ENCODE measurements at regions not wholly inside any gene's neighbourhood (a gene's known extent, or its start where the extent isn't known, plus 50 kb on each side); places are given as distances from the start of the nearest gene placed in this dataset.

GRCh38 chr6:56843476-56844349 is 111.2 kb upstream of the BEND6 start:
- TF ChIP-seq CTCF (IDR thresholded peaks at IDR 0.05; ENCODE audit: poor library complexity) (peak; percentile 66), EZH2phosphoT487 (IDR thresholded peaks at IDR 0.05; ENCODE audit: low read depth, severe bottlenecking, unreplicated experiment) (no peak), EZH2 (IDR thresholded peaks at IDR 0.05; ENCODE audit: borderline replicate concordance) (no peak)
- Histone ChIP-seq H3K4me2 (peak overlapping the region; percentile 98), H3K27me3 (no peaks in the 10 kb centered on the region), H3K9me3 (ENCODE audit: low read depth) (no peaks in the 10 kb centered on the region), H3K27ac (peak overlapping the region; percentile 93), H3K36me3 (replicated peaks; ENCODE audit: insufficient read depth, low read depth) (no peaks in the 10 kb centered on the region), H4K20me1 (ENCODE audit: insufficient read depth, poor library complexity, severe bottlenecking) (no peaks in the 10 kb centered on the region), H3K4me3 (peak overlapping the region; percentile 81), H3K4me1 (ENCODE audit: insufficient read depth) (peaks cover 5% of the 10 kb centered on the region), H3K79me2 (peaks cover 54% of the 10 kb centered on the region), H3K9me2 (replicated peaks; ENCODE audit: insufficient read depth) (no peaks in the 10 kb centered on the region), H2AFZ (peak overlapping the region; percentile 79)
- DNase-seq (ENCODE audit: low spot score): peak; percentile 94
- under 1% methylated on average over 33 of the region's 87 CpGs for WGBS (ENCODE audit: low lambda C conversion rate, missing lambda C conversion rate)

- H3K79me2 ChIP-seq: peaks cover 54% of the 10 kb centered on the region
- peaks cover 5% of the 10 kb centered on the region for H3K4me1 ChIP-seq (ENCODE audit: insufficient read depth)
- DNase-seq (ENCODE audit: low spot score): peak; percentile 63
- H3K27me3 ChIP-seq: no peaks in the 10 kb centered on the region
- H4K20me1 ChIP-seq (ENCODE audit: insufficient read depth, poor library complexity, severe bottlenecking): no peaks in the 10 kb centered on the region
- no peaks in the 10 kb centered on the region for H3K9me3 ChIP-seq (ENCODE audit: low read depth)
- TF ChIP-seq EZH2 (IDR thresholded peaks at IDR 0.05; ENCODE audit: borderline replicate concordance): no peak
- TF ChIP-seq CTCF (IDR thresholded peaks at IDR 0.05; ENCODE audit: poor library complexity): no peak
- TF ChIP-seq EZH2phosphoT487 (IDR thresholded peaks at IDR 0.05; ENCODE audit: low read depth, severe bottlenecking, unreplicated experiment): no peak
- no peaks in the 10 kb centered on the region for H3K9me2 ChIP-seq (replicated peaks; ENCODE audit: insufficient read depth)
- peak overlapping the region; percentile 98 for H3K4me2 ChIP-seq
- peak overlapping the region; percentile 81 for H3K4me3 ChIP-seq
- WGBS (ENCODE audit: low lambda C conversion rate, missing lambda C conversion rate): 2% methylated on average over 47 of the region's 47 CpGs
- H3K27ac ChIP-seq: peak overlapping the region; percentile 93
- peak overlapping the region; percentile 78 for H2AFZ ChIP-seq
- H3K36me3 ChIP-seq (replicated peaks; ENCODE audit: insufficient read depth, low read depth): no peaks in the 10 kb centered on the region
Measured at GRCh38 chr6:56842686-56843475, 112.0 kb upstream of the BEND6 start.

- Histone ChIP-seq H3K9me3 (ENCODE audit: low read depth) (no peaks in the 10 kb centered on the region), H2AFZ (no peak overlapping the region), H4K20me1 (ENCODE audit: insufficient read depth, poor library complexity, severe bottlenecking) (no peaks in the 10 kb centered on the region), H3K9me2 (replicated peaks; ENCODE audit: insufficient read depth) (no peaks in the 10 kb centered on the region), H3K4me3 (no peak overlapping the region), H3K4me1 (ENCODE audit: insufficient read depth) (peaks cover 5% of the 10 kb centered on the region), H3K79me2 (peaks cover 53% of the 10 kb centered on the region), H3K4me2 (peak overlapping the region; percentile 98), H3K36me3 (replicated peaks; ENCODE audit: insufficient read depth, low read depth) (no peaks in the 10 kb centered on the region), H3K27me3 (no peaks in the 10 kb centered on the region), H3K27ac (peak overlapping the region; percentile 93)
- DNase-seq (ENCODE audit: low spot score): no peak
- TF ChIP-seq EZH2phosphoT487 (IDR thresholded peaks at IDR 0.05; ENCODE audit: low read depth, severe bottlenecking, unreplicated experiment): no peak
- TF ChIP-seq EZH2 (IDR thresholded peaks at IDR 0.05; ENCODE audit: borderline replicate concordance): no peak
- no peak for TF ChIP-seq CTCF (IDR thresholded peaks at IDR 0.05; ENCODE audit: poor library complexity)
- 48% methylated on average over 1 of the region's 1 CpG for WGBS (ENCODE audit: low lambda C conversion rate, missing lambda C conversion rate)
Measured at GRCh38 chr6:56841751-56842150, 113.2 kb upstream of the BEND6 start.
